ENCODE measurements at regions not wholly inside any gene's neighbourhood (a gene's known extent, or its start where the extent isn't known, plus 50 kb on each side); places are given as distances from the start of the nearest gene placed in this dataset.

DNA sequence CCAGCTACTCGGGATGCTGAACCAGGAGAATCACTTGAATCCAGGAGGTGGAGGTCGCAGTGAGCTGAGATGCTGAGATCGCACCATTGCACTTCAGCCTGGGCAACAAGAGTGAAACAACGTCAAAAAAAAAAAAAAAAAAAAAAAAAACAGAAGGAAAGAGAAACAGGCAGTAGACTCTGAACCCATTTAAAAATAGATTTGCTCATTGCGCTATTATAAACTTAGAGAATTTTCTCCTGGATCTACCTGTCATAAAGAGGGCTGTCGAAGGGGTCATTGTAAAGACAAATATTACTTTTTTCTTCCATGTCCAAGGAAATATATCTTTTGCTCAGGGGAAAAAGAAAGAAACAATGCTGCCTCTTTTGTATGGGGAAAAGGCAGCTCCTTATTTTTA is 425.0 kb upstream of the ID2 start:
- H3K27ac ChIP-seq (ENCODE audit: extremely low read depth, low read depth, low read length): no peak overlapping the region
- H3K4me1 ChIP-seq (ENCODE audit: control insufficient read depth, insufficient read depth, low read length): no peaks in the 10 kb centered on the region
- H3K4me3 ChIP-seq (ENCODE audit: low read depth, low read length): no peak overlapping the region
- H3K9me3 ChIP-seq (ENCODE audit: control insufficient read depth, insufficient read depth, low read depth, low read length): no peaks in the 10 kb centered on the region
- no peak for TF ChIP-seq ZNF791 (tag by site-specific recombination; IDR thresholded peaks at IDR 0.05)
- no peak for TF ChIP-seq ZNF169 (tag by site-specific recombination; IDR thresholded peaks at IDR 0.05)
- H3K36me3 ChIP-seq (ENCODE audit: control insufficient read depth in 2 of 2, insufficient read depth in 1 of 2, low read length in 2 of 2): no peaks in the 10 kb centered on the region
- CTCF ChIA-PET: no interaction called here
- POLR2A ChIA-PET: no interaction called here

DNA sequence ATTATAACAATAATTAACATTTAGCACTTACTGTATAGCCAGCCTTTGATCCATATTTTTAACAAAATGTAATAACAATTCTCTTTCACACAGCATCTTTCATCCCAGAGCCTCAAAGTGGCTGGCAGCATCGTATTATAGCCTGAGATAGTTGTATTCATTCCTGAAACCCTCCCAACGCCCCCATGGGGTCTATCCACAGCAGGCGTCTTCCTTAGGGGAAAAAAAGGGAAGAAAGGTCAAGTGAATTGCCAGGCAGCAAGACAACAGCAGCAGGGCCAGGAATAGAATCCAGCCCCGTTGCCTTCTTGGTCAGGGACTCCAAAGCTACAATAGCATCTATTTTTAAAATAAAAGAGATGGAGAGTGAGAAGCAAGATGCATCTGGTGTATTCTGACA is 424.4 kb upstream of the ID2 start:
- POLR2A ChIA-PET: no interaction called here

DNA sequence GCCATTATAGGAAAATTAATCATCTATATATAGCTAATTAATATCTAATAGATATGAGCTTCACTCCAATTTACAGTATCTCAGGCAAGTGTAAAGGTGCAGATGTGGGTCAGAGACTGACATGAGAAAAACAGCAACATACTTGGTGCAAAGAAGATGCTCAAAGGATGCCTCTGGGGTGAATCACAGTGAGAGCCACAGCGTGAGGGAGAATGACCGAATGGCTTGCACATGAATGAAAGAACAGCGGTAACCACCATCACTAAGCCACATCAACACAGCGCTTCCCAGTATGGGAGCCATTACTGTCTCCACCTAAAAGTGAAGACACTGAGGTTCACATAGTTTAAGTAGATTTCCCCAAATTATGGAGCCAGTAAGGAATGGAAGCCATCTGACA is 423.4 kb upstream of the ID2 start:
- no peaks in the 10 kb centered on the region for H3K9me3 ChIP-seq (ENCODE audit: control insufficient read depth, insufficient read depth, low read depth, low read length)
- no peaks in the 10 kb centered on the region for H3K4me1 ChIP-seq (ENCODE audit: control insufficient read depth, insufficient read depth, low read length)
- POLR2A ChIA-PET: no interaction called here
- no peak for TF ChIP-seq HOXD13 (CRISPR knock-in tag; IDR thresholded peaks at IDR 0.05; ENCODE audit: borderline replicate concordance)
- no peak for TF ChIP-seq ZNF48 (tag by site-specific recombination; IDR thresholded peaks at IDR 0.05)
- no peak for TF ChIP-seq ZNF777 (tag by site-specific recombination; IDR thresholded peaks at IDR 0.05; ENCODE audit: borderline replicate concordance)
- TF ChIP-seq SP2 (tag by site-specific recombination; IDR thresholded peaks at IDR 0.05): no peak
- TF ChIP-seq ZNF701 (tag by site-specific recombination; IDR thresholded peaks at IDR 0.05): no peak
- TF ChIP-seq ZNF341 (tag by site-specific recombination; IDR thresholded peaks at IDR 0.05; ENCODE audit: low read depth): no peak
- H3K36me3 ChIP-seq (ENCODE audit: control insufficient read depth in 2 of 2, insufficient read depth in 1 of 2, low read length in 2 of 2): no peaks in the 10 kb centered on the region
- H3K4me3 ChIP-seq (ENCODE audit: low read depth, low read length): no peak overlapping the region
- CTCF ChIA-PET: no interaction called here
- H3K27ac ChIP-seq (ENCODE audit: extremely low read depth, low read depth, low read length): no peak overlapping the region

More for the DNA sequence above, 424.4 kb upstream of the ID2 start:
- TF ChIP-seq, protein P1, sequence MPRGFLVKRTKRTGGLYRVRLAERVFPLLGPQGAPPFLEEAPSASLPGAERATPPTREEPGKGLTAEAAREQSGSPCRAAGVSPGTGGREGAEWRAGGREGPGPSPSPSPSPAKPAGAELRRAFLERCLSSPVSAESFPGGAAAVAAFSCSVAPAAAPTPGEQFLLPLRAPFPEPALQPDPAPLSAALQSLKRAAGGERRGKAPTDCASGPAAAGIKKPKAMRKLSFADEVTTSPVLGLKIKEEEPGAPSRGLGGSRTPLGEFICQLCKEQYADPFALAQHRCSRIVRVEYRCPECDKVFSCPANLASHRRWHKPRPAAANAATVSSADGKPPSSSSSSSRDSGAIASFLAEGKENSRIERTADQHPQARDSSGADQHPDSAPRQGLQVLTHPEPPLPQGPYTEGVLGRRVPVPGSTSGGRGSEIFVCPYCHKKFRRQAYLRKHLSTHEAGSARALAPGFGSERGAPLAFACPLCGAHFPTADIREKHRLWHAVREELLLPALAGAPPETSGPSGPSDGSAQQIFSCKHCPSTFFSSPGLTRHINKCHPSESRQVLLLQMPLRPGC (tag by site-specific recombination; IDR thresholded peaks at IDR 0.05): no peak
- no peak for TF ChIP-seq GFI1B (tag by site-specific recombination; IDR thresholded peaks at IDR 0.05)
- no peak for TF ChIP-seq ZNF473 (tag by site-specific recombination; IDR thresholded peaks at IDR 0.05)
- TF ChIP-seq, protein P2, sequence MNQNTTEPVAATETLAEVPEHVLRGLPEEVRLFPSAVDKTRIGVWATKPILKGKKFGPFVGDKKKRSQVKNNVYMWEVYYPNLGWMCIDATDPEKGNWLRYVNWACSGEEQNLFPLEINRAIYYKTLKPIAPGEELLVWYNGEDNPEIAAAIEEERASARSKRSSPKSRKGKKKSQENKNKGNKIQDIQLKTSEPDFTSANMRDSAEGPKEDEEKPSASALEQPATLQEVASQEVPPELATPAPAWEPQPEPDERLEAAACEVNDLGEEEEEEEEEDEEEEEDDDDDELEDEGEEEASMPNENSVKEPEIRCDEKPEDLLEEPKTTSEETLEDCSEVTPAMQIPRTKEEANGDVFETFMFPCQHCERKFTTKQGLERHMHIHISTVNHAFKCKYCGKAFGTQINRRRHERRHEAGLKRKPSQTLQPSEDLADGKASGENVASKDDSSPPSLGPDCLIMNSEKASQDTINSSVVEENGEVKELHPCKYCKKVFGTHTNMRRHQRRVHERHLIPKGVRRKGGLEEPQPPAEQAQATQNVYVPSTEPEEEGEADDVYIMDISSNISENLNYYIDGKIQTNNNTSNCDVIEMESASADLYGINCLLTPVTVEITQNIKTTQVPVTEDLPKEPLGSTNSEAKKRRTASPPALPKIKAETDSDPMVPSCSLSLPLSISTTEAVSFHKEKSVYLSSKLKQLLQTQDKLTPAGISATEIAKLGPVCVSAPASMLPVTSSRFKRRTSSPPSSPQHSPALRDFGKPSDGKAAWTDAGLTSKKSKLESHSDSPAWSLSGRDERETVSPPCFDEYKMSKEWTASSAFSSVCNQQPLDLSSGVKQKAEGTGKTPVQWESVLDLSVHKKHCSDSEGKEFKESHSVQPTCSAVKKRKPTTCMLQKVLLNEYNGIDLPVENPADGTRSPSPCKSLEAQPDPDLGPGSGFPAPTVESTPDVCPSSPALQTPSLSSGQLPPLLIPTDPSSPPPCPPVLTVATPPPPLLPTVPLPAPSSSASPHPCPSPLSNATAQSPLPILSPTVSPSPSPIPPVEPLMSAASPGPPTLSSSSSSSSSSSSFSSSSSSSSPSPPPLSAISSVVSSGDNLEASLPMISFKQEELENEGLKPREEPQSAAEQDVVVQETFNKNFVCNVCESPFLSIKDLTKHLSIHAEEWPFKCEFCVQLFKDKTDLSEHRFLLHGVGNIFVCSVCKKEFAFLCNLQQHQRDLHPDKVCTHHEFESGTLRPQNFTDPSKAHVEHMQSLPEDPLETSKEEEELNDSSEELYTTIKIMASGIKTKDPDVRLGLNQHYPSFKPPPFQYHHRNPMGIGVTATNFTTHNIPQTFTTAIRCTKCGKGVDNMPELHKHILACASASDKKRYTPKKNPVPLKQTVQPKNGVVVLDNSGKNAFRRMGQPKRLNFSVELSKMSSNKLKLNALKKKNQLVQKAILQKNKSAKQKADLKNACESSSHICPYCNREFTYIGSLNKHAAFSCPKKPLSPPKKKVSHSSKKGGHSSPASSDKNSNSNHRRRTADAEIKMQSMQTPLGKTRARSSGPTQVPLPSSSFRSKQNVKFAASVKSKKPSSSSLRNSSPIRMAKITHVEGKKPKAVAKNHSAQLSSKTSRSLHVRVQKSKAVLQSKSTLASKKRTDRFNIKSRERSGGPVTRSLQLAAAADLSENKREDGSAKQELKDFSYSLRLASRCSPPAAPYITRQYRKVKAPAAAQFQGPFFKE (tag by site-specific recombination; IDR thresholded peaks at IDR 0.05; ENCODE audit: borderline replicate concordance): no peak
- no peak for TF ChIP-seq KLF9 (tag by site-specific recombination; IDR thresholded peaks at IDR 0.05; ENCODE audit: low read depth)
- no peak for TF ChIP-seq ZNF157 (tag by site-specific recombination; IDR thresholded peaks at IDR 0.05)
- no peak for TF ChIP-seq ZIC2 (tag by site-specific recombination; IDR thresholded peaks at IDR 0.05)
- no peak for TF ChIP-seq YY1 (tag by site-specific recombination; IDR thresholded peaks at IDR 0.05)
- no peak for TF ChIP-seq ZNF677 (tag by site-specific recombination; IDR thresholded peaks at IDR 0.05)
- no peak for TF ChIP-seq ZNF510 (tag by site-specific recombination; IDR thresholded peaks at IDR 0.05; ENCODE audit: insufficient replicate concordance)
- TF ChIP-seq ZNF561 (tag by site-specific recombination; IDR thresholded peaks at IDR 0.05; ENCODE audit: borderline replicate concordance): no peak
- TF ChIP-seq ZNF596 (tag by site-specific recombination; IDR thresholded peaks at IDR 0.05): no peak
- no peak for TF ChIP-seq ZNF521 (tag by site-specific recombination; IDR thresholded peaks at IDR 0.05)
- Histone ChIP-seq H3K36me3 (ENCODE audit: control insufficient read depth in 2 of 2, insufficient read depth in 1 of 2, low read length in 2 of 2) (no peaks in the 10 kb centered on the region), H3K4me1 (ENCODE audit: control insufficient read depth, insufficient read depth, low read length) (no peaks in the 10 kb centered on the region), H3K9me3 (ENCODE audit: control insufficient read depth, insufficient read depth, low read depth, low read length) (no peaks in the 10 kb centered on the region), H3K27ac (ENCODE audit: extremely low read depth, low read depth, low read length) (no peak overlapping the region), H3K4me3 (ENCODE audit: low read depth, low read length) (no peak overlapping the region)
- CTCF ChIA-PET: no interaction called here
